MCF 10A (cell line): ENCODE measurements at regions not wholly inside any gene's neighbourhood (a gene's known extent, or its start where the extent isn't known, plus 50 kb on each side); places are given as distances from the start of the nearest gene placed in this dataset.

Experiments
- BruUV-seq: library from RNA; stranded (reverse); fragments of 400-500 nt; replicated peaks from 2 replicates; lab custom pipeline; 2021; lab: Mats Ljungman, UMichigan
- CTCF ChIA-PET: fragments of 300-600 bp; sonication (Branson Sonifier 250); formaldehyde crosslinking; extraction: SDS; loops from one replicate; lab custom pipeline; 2021; ENCODE audit warnings: antibody characterized with exemption, inconsistent platforms; lab: Yijun Ruan, JAX
- POLR2A ChIA-PET: fragments of 300-600, 350-650 bp; sonication (Branson Sonifier 250); formaldehyde crosslinking; extraction: SDS; loops from one replicate; lab custom pipeline; 2020; ENCODE audit warnings: antibody characterized with exemption, inconsistent platforms; lab: Yijun Ruan, JAX
- DNase-seq: peaks from one replicate; pipeline ENCODE4 v3.0.0-alpha.2; 2018; ENCODE audit not compliant: unreplicated experiment
- H3K27ac Mint-ChIP-seq: one replicate; pipeline ENCODE4 v1.8.0; 2022; ENCODE audit warnings: mild to moderate bottlenecking, low read depth, mixed read lengths; ENCODE audit not compliant: unreplicated experiment
- H3K27me3 Mint-ChIP-seq: one replicate; pipeline ENCODE4 v1.8.0; 2022; ENCODE audit warnings: mixed read lengths; ENCODE audit not compliant: insufficient read depth, unreplicated experiment
- H3K36me3 Mint-ChIP-seq: one replicate; pipeline ENCODE4 v1.8.0; 2022; ENCODE audit warnings: mild to moderate bottlenecking, moderate library complexity, mixed read lengths; ENCODE audit not compliant: insufficient read depth, unreplicated experiment
- H3K4me1 Mint-ChIP-seq: one replicate; pipeline ENCODE4 v1.8.0; 2022; ENCODE audit warnings: mixed read lengths; ENCODE audit not compliant: insufficient read depth, unreplicated experiment
- H3K4me3 Mint-ChIP-seq: one replicate; pipeline ENCODE4 v1.8.0; 2022; ENCODE audit warnings: mild to moderate bottlenecking, moderate library complexity, mixed read lengths; ENCODE audit not compliant: unreplicated experiment
- H3K9me3 Mint-ChIP-seq: one replicate; pipeline ENCODE4 v1.8.0; 2022; ENCODE audit warnings: mixed read lengths; ENCODE audit not compliant: unreplicated experiment
- CTCF ChIP-seq: fragments of 200-600 bp; IDR thresholded peaks from one replicate; pipeline ENCODE4 v1.8.0; 2022; ENCODE audit warnings: antibody characterized with exemption, mild to moderate bottlenecking; ENCODE audit not compliant: unreplicated experiment
- intact Hi-C: fragments of 100-400 bp; cut with micrococcal nuclease; formaldehyde crosslinking; loops from 2 replicates; pipeline ENCODE4 v1.14.1; 2022

- H3K4me3 Mint-ChIP-seq: no peak overlapping the region
- ChIA-PET POLR2A (no interaction called here), CTCF (no interaction called here)
- no peaks in the 10 kb centered on the region for H3K27me3 Mint-ChIP-seq
- no peak for DNase-seq
- H3K4me1 Mint-ChIP-seq: no peaks in the 10 kb centered on the region
- no peak for TF ChIP-seq CTCF
- intact Hi-C loops: no loop called here
- peaks cover 9% of the 10 kb centered on the region for H3K9me3 Mint-ChIP-seq
- BruUV-seq: no TSS peak
- H3K27ac Mint-ChIP-seq: no peak overlapping the region
- no peaks in the 10 kb centered on the region for H3K36me3 Mint-ChIP-seq
These were observed 220.0 kb upstream of the ZFP64 start for GRCh38 chr20:52411611-52412010.

GRCh38 chr20:52410731-52411234 lies 219.2 kb upstream of the ZFP64 start:
- no peak for DNase-seq
- Mint-ChIP-seq H3K4me1 (no peaks in the 10 kb centered on the region), H3K4me3 (no peak overlapping the region), H3K27me3 (no peaks in the 10 kb centered on the region), H3K9me3 (peaks cover 15% of the 10 kb centered on the region), H3K36me3 (no peaks in the 10 kb centered on the region), H3K27ac (no peak overlapping the region)
- intact Hi-C loops: no loop called here
- ChIA-PET POLR2A (no interaction called here), CTCF (interaction anchor here (0.6 to 0.7 kb wide), 2 partner anchors 29 to 30 kb away, joined by 3 read pairs; no protein-coding TSS in a partner anchor)
- no peak for TF ChIP-seq CTCF
- no TSS peak for BruUV-seq

- intact Hi-C loops: no loop called here
- no peak for DNase-seq
- CTCF ChIA-PET: interaction anchor here (0.5 to 1.1 kb wide), 4 partner anchors 13 to 98 kb away, joined by 3 read pairs; no protein-coding TSS in a partner anchor
- no peak overlapping the region for H3K4me3 Mint-ChIP-seq
- peaks cover 15% of the 10 kb centered on the region for H3K9me3 Mint-ChIP-seq
- no peak overlapping the region for H3K27ac Mint-ChIP-seq
- H3K27me3 Mint-ChIP-seq: no peaks in the 10 kb centered on the region
- no TSS peak for BruUV-seq
- H3K4me1 Mint-ChIP-seq: no peaks in the 10 kb centered on the region
- POLR2A ChIA-PET: no interaction called here
- no peak for TF ChIP-seq CTCF
- no peaks in the 10 kb centered on the region for H3K36me3 Mint-ChIP-seq
These were observed 218.6 kb upstream of the ZFP64 start for GRCh38 chr20:52410182-52410647.

- H3K4me3 Mint-ChIP-seq: no peak overlapping the region
- no peak for TF ChIP-seq CTCF
- H3K4me1 Mint-ChIP-seq: no peaks in the 10 kb centered on the region
- DNase-seq: no peak
- ChIA-PET CTCF (interaction anchor here (0.6 kb wide), 1 partner anchor 111 kb away, joined by 7 read pairs; no protein-coding TSS in a partner anchor), POLR2A (no interaction called here)
- H3K9me3 Mint-ChIP-seq: peaks cover 8% of the 10 kb centered on the region
- H3K36me3 Mint-ChIP-seq: no peaks in the 10 kb centered on the region
- H3K27ac Mint-ChIP-seq: no peak overlapping the region
- no peaks in the 10 kb centered on the region for H3K27me3 Mint-ChIP-seq
- intact Hi-C loops: no loop called here
- BruUV-seq: no TSS peak
These were observed 214.4 kb upstream of the ZFP64 start for GRCh38 chr20:52405986-52406385.
